IMR-90 (cell line): ENCODE measurements at regions not wholly inside any gene's neighbourhood (a gene's known extent, or its start where the extent isn't known, plus 50 kb on each side); places are given as distances from the start of the nearest gene placed in this dataset.

Experiments used
- ATAC-seq: fragments of 200-7000 bp; cut with Tn5 transposase; 2 replicates; pipeline ENCODE4 v1.9.1; 2020; ENCODE audit warnings: low read depth, mild to moderate bottlenecking, moderate library complexity
- BruUV-seq: library from RNA; stranded (reverse); fragments of 400-500 nt; replicated peaks from 2 replicates; lab custom pipeline; 2021; lab: Mats Ljungman, UMichigan
- CTCF ChIA-PET: fragments of 300-600 bp; formaldehyde crosslinking; extraction: SDS; loops from one replicate; lab custom pipeline; 2021; ENCODE audit warnings: antibody characterized with exemption; lab: Yijun Ruan, JAX
- POLR2A ChIA-PET: fragments of 300-600 bp; sonication (Branson Sonifier 250); formaldehyde crosslinking; loops from one replicate; lab custom pipeline; 2022; ENCODE audit warnings: antibody characterized with exemption; ENCODE audit not compliant: unreplicated experiment; lab: Charles Lee
- DNase-seq: peaks from one replicate; pipeline ENCODE4 v3.0.0; 2013
- H2AFZ ChIP-seq: replicated peaks from 2 replicates; pipeline ENCODE3; 2013; ENCODE audit warnings: low read length, mild to moderate bottlenecking; ENCODE audit not compliant: poor library complexity
- H2AK5ac ChIP-seq: 2 replicates; pipeline ENCODE4 v1.6.1; 2013; ENCODE audit warnings: low read depth, low read length, inconsistent platforms
- H2AK9ac ChIP-seq: replicated peaks from 2 replicates; pipeline ENCODE3; 2013; ENCODE audit warnings: mild to moderate bottlenecking, low read depth, low read length, moderate library complexity; ENCODE audit not compliant: poor library complexity
- H2BK120ac ChIP-seq: 2 replicates; pipeline ENCODE4 v1.6.1; 2013; ENCODE audit warnings: low read depth, low read length, inconsistent platforms
- H2BK15ac ChIP-seq: 3 replicates; pipeline ENCODE4 v1.6.1; 2013; ENCODE audit warnings: low read depth, low read length, inconsistent platforms
- H2BK20ac ChIP-seq: 2 replicates; pipeline ENCODE4 v1.6.1; 2013; ENCODE audit warnings: low read depth, mild to moderate bottlenecking, inconsistent platforms, low read length, moderate library complexity
- H2BK5ac ChIP-seq: 2 replicates; pipeline ENCODE4 v1.6.1; 2013; ENCODE audit warnings: mild to moderate bottlenecking, low read depth, low read length, inconsistent platforms; ENCODE audit not compliant: poor library complexity, severe bottlenecking
- H3K14ac ChIP-seq: replicated peaks from 2 replicates; pipeline ENCODE4 v1.6.1; 2013; ENCODE audit warnings: low read depth, low read length, inconsistent platforms
- H3K18ac ChIP-seq: 2 replicates; pipeline ENCODE4 v1.6.1; 2013; ENCODE audit warnings: low read depth, low read length, control low read depth
- H3K23ac ChIP-seq: 2 replicates; pipeline ENCODE4 v1.6.1; 2013; ENCODE audit warnings: low read depth, low read length, inconsistent platforms
- H3K27ac ChIP-seq: 2 replicates; pipeline ENCODE4 v1.5.1; 2013; ENCODE audit warnings: mild to moderate bottlenecking, control low read depth, low read length; ENCODE audit not compliant: insufficient read depth
- H3K27me3 ChIP-seq: 2 replicates; pipeline ENCODE4 v1.6.1; 2013; ENCODE audit warnings: low read length; ENCODE audit not compliant: control insufficient read depth, insufficient read depth
- H3K36me3 ChIP-seq: 2 replicates; pipeline ENCODE4 v1.6.1; 2013; ENCODE audit warnings: low read length, mixed read lengths; ENCODE audit not compliant: control insufficient read depth, insufficient read depth
- H3K4ac ChIP-seq: 2 replicates; pipeline ENCODE4 v1.6.1; 2013; ENCODE audit warnings: low read depth, low read length, inconsistent platforms
- H3K4me1 ChIP-seq: 2 replicates; pipeline ENCODE4 v1.6.1; 2013; ENCODE audit warnings: low read length, mixed read lengths; ENCODE audit not compliant: control insufficient read depth, insufficient read depth
- H3K4me2 ChIP-seq: 2 replicates; pipeline ENCODE4 v1.6.1; 2013; ENCODE audit warnings: low read depth, mild to moderate bottlenecking, control low read depth, low read length, moderate library complexity
- H3K4me3 ChIP-seq: 2 replicates; pipeline ENCODE4 v1.5.1; 2013; ENCODE audit warnings: low read depth, mild to moderate bottlenecking, control low read depth, low read length, moderate library complexity; ENCODE audit not compliant: insufficient read depth
- H3K56ac ChIP-seq: 2 replicates; pipeline ENCODE4 v1.6.1; 2013; ENCODE audit warnings: low read length, inconsistent platforms; ENCODE audit not compliant: insufficient read depth; ENCODE audit errors: extremely low read depth
- H3K79me1 ChIP-seq, 2 experiments: 2 replicates each; pipeline ENCODE4 v1.6.1; 2013; ENCODE audit warnings: low read length in 2 of 2, inconsistent platforms in 1 of 2, low read depth in 1 of 2
- H3K9ac ChIP-seq: 2 replicates; pipeline ENCODE4 v1.6.1; 2013; ENCODE audit warnings: low read depth, low read length, control low read depth
- H3K9me1 ChIP-seq: 2 replicates; pipeline ENCODE4 v1.6.1; 2013; ENCODE audit warnings: low read length, inconsistent platforms; ENCODE audit not compliant: insufficient read depth
- H3K9me3 ChIP-seq: 2 replicates; pipeline ENCODE4 v1.6.1; 2013; ENCODE audit warnings: low read length; ENCODE audit not compliant: control insufficient read depth, insufficient read depth
- H4K20me1 ChIP-seq: 2 replicates; pipeline ENCODE4 v1.6.1; 2013; ENCODE audit warnings: low read length, inconsistent platforms; ENCODE audit not compliant: insufficient read depth
- H4K5ac ChIP-seq: 2 replicates; pipeline ENCODE4 v1.6.1; 2013; ENCODE audit warnings: mild to moderate bottlenecking, low read depth, low read length, control low read depth
- H4K8ac ChIP-seq, 2 experiments: 2 replicates each; pipeline ENCODE4 v1.6.1; 2013; ENCODE audit warnings: low read depth in 2 of 2, low read length in 2 of 2, control low read depth in 1 of 2, inconsistent platforms in 1 of 2
- H4K91ac ChIP-seq: 2 replicates; pipeline ENCODE4 v1.6.1; 2013; ENCODE audit warnings: low read depth, low read length, inconsistent platforms; ENCODE audit not compliant: insufficient read depth
- BHLHE40 ChIP-seq: fragments of 150-350 bp; IDR thresholded peaks from 2 replicates; pipeline ENCODE4 v1.6.1; 2016; ENCODE audit warnings: mild to moderate bottlenecking, low read depth, low read length
- CEBPB ChIP-seq: IDR thresholded peaks from 2 replicates; pipeline ENCODE4 v1.6.1; 2012; ENCODE audit warnings: low read depth, low read length, improper control_type of control experiment
- CHD1 ChIP-seq: IDR thresholded peaks from 2 replicates; pipeline ENCODE4 v1.6.1; 2012; ENCODE audit warnings: low read depth, low read length, improper control_type of control experiment
- CTCF ChIP-seq: conservative IDR thresholded peaks from 2 replicates; pipeline ENCODE4 v1.5.1; 2012; ENCODE audit warnings: mild to moderate bottlenecking, low read depth, low read length, improper control_type of control experiment
- ELK1 ChIP-seq: fragments of 150-350 bp; IDR thresholded peaks from 2 replicates; pipeline ENCODE4 v1.6.1; 2016; ENCODE audit warnings: low read depth, mild to moderate bottlenecking, low read length, moderate library complexity, borderline replicate concordance
- FOS ChIP-seq: fragments of 150-350 bp; IDR thresholded peaks from 2 replicates; pipeline ENCODE4 v1.6.1; 2016; ENCODE audit warnings: low read depth, low read length
- MAFK ChIP-seq: IDR thresholded peaks from 2 replicates; pipeline ENCODE4 v1.6.1; 2012; ENCODE audit warnings: low read depth, low read length, improper control_type of control experiment
- MAZ ChIP-seq: IDR thresholded peaks from 2 replicates; pipeline ENCODE4 v1.6.1; 2012; ENCODE audit warnings: low read depth, mild to moderate bottlenecking, low read length, improper control_type of control experiment, moderate library complexity, borderline replicate concordance
- MXI1 ChIP-seq: IDR thresholded peaks from 2 replicates; pipeline ENCODE4 v1.6.1; 2012; ENCODE audit warnings: low read depth, mild to moderate bottlenecking, low read length, moderate library complexity, borderline replicate concordance
- NFE2L2 ChIP-seq: fragments of 150-350 bp; IDR thresholded peaks from 2 replicates; pipeline ENCODE4 v1.6.1; 2016; ENCODE audit warnings: low read depth, mild to moderate bottlenecking, low read length
- POLR2A ChIP-seq: IDR thresholded peaks from 2 replicates; pipeline ENCODE4 v1.6.1; 2012; ENCODE audit warnings: mild to moderate bottlenecking, low read depth, low read length
- RAD21 ChIP-seq: IDR thresholded peaks from 2 replicates; pipeline ENCODE4 v1.6.1; 2012; ENCODE audit warnings: low read length, improper control_type of control experiment
- RCOR1 ChIP-seq: IDR thresholded peaks from 2 replicates; pipeline ENCODE4 v1.6.1; 2012; ENCODE audit warnings: mild to moderate bottlenecking, low read length, improper control_type of control experiment; ENCODE audit not compliant: insufficient replicate concordance
- RFX5 ChIP-seq: IDR thresholded peaks from 2 replicates; pipeline ENCODE4 v1.8.0; 2012; ENCODE audit warnings: low read depth, mild to moderate bottlenecking, low read length, moderate library complexity
- SMC3 ChIP-seq: fragments of 150-350 bp; IDR thresholded peaks from 2 replicates; pipeline ENCODE4 v1.6.1; 2016; ENCODE audit warnings: low read depth, mild to moderate bottlenecking, antibody characterized with exemption, low read length, moderate library complexity
- USF2 ChIP-seq: fragments of 150-350 bp; IDR thresholded peaks from 2 replicates; pipeline ENCODE4 v1.6.1; 2017; ENCODE audit warnings: mild to moderate bottlenecking, antibody characterized with exemption, low read length, low read depth
- WGBS, 2 experiments: methylation state at CpG; one replicate each; pipeline versions ENCODE4 v1.1.5 to v1.1.7; 2013; ENCODE audit warnings: missing lambda C conversion rate in 2 of 2; ENCODE audit not compliant: insufficient read length in 1 of 2; ENCODE audit errors: extremely low coverage in 2 of 2; 5-methylcytosine and 5-hydroxymethylcytosine counted together
- dilution Hi-C: fragments of 300-500 bp; cut with HindIII; formaldehyde crosslinking; loops from one replicate; pipeline ENCODE4 v1.14.3; 2018; ENCODE audit warnings: low sequenced_read_pairs; ENCODE audit not compliant: unreplicated experiment
- in situ Hi-C: fragments of 300-500 bp; cut with MboI; formaldehyde crosslinking; loops from 3 replicates; pipeline ENCODE4 v1.14.3; 2019; ENCODE audit warnings: low sequenced_read_pairs, inconsistent platforms, mixed read lengths
- intact Hi-C: fragments of 100-400 bp; cut with micrococcal nuclease; formaldehyde crosslinking; loops from 2 replicates; pipeline ENCODE4 v1.10.0; 2022

GRCh38 chr12:43293396-43293795 is 258.6 kb downstream of the ADAMTS20 start:
- H3K14ac ChIP-seq, result peak overlapping the region; percentile 79
- peak overlapping the region; percentile 54 for H2AFZ ChIP-seq
- dilution Hi-C loops, result no loop called here

More at GRCh38 chr12:43293396-43293795, 258.6 kb downstream of the ADAMTS20 start:
- Histone ChIP-seq H2BK15ac (peak overlapping the region; percentile 97), H3K9me3 (no peaks in the 10 kb centered on the region), H4K5ac (peak overlapping the region; percentile 89; the same call in 1 of the 2 replicates), H2BK5ac (peak overlapping the region; percentile 99), H3K9ac (no peak overlapping the region), H2BK120ac (peak overlapping the region; percentile 90), H2AK5ac (peak overlapping the region; percentile 87), H3K36me3 (no peaks in the 10 kb centered on the region), H4K20me1 (no peaks in the 10 kb centered on the region), H3K27ac (0 out of 2 replicates have a peak overlapping the region, but pooled peaks have one; percentile 50), H2AK9ac (peak overlapping the region; percentile 66), H3K9me1 (peaks cover 4% of the 10 kb centered on the region), H3K23ac (peak overlapping the region; percentile 66; the same call in 1 of the 2 replicates), H4K91ac (peak overlapping the region; percentile 67), H3K27me3 (no peaks in the 10 kb centered on the region), H3K4me3 (no peak overlapping the region), H3K4ac (peak overlapping the region; percentile 92), H3K4me1 (peaks cover 22% of the 10 kb centered on the region), H3K4me2 (no peak overlapping the region), H4K8ac (peak overlapping the region; percentile 49 to 83; a peak in 3 of 4 replicates), H3K56ac (no peak overlapping the region; the same call in 1 of the 2 replicates), H3K79me1 (peaks cover 0 to 3% of the 10 kb centered on the region in 2 experiments; a peak in 1 of 4 replicates), H3K18ac (peak overlapping the region; percentile 92), H2BK20ac (peak overlapping the region; percentile 95)
- TF ChIP-seq MXI1, result no peak
- TF ChIP-seq ELK1, result no peak
- TF ChIP-seq MAZ, result no peak
- no peak for TF ChIP-seq FOS
- no peak for TF ChIP-seq USF2
- TF ChIP-seq POLR2A, result no peak
- no peak for TF ChIP-seq CTCF
- TF ChIP-seq CHD1, result no peak
- TF ChIP-seq RFX5, result no peak
- no peak for TF ChIP-seq RCOR1
- TF ChIP-seq CEBPB, result no peak
- no peak for TF ChIP-seq MAFK
- no peak for TF ChIP-seq SMC3
- TF ChIP-seq RAD21, result no peak
- TF ChIP-seq BHLHE40, result no peak
- TF ChIP-seq NFE2L2, result no peak
- in situ Hi-C loops, result loop anchor here (25.0 kb wide), 1 partner anchor 956 kb away; the partner anchor contains the start of genes PPHLN1 and ZCRB1
- ChIA-PET CTCF (no interaction called here), POLR2A (no interaction called here)
- no CpG with 5 or more reads among the region's 3 CpGs for WGBS, 2 experiments
- BruUV-seq, result no TSS peak
- DNase-seq (no peak), ATAC-seq (no peak)
- intact Hi-C loops, result no loop called here
